IPS DF 4.7 (cell line): ENCODE measurements at regions not wholly inside any gene's neighbourhood (a gene's known extent, or its start where the extent isn't known, plus 50 kb on each side); places are given as distances from the start of the nearest gene placed in this dataset.

Experiments used
- DNase-seq: peaks from one replicate; pipeline ENCODE4 v3.0.0-alpha.2; 2013; ENCODE audit warnings: low spot score; ENCODE audit errors: extremely low read depth

GRCh38 chr15:25563596-25563995, 124.8 kb upstream of the UBE3A start:
- no peak for DNase-seq

- no peak for DNase-seq
Observed at GRCh38 chr15:25557926-25558325, 119.1 kb upstream of the UBE3A start.

- DNase-seq: no peak
Observed at GRCh38 chr15:25556136-25556535, 117.3 kb upstream of the UBE3A start.

GRCh38 chr15:25554640-25555039, 115.8 kb upstream of the UBE3A start:
- no peak for DNase-seq

- DNase-seq: no peak
Observed at GRCh38 chr15:25548600-25548999, 109.8 kb upstream of the UBE3A start.

GRCh38 chr15:25545889-25546288, 107.1 kb upstream of the UBE3A start:
- no peak for DNase-seq

GRCh38 chr15:25545017-25545416, 106.2 kb upstream of the UBE3A start:
- no peak for DNase-seq

GRCh38 chr15:25544076-25544475, 105.3 kb upstream of the UBE3A start:
- no peak for DNase-seq

- no peak for DNase-seq
Observed at GRCh38 chr15:25543196-25543595, 104.4 kb upstream of the UBE3A start.

GRCh38 chr15:25541228-25541627, 102.4 kb upstream of the UBE3A start:
- no peak for DNase-seq

GRCh38 chr15:25536801-25537611, 98.2 kb upstream of the UBE3A start:
- no peak for DNase-seq

- DNase-seq: no peak
Observed at GRCh38 chr15:25535866-25536265, 97.0 kb upstream of the UBE3A start.

GRCh38 chr15:25534293-25534692, 95.5 kb upstream of the UBE3A start:
- no peak for DNase-seq

- no peak for DNase-seq
Observed at GRCh38 chr15:25532269-25533140, 93.7 kb upstream of the UBE3A start.

GRCh38 chr15:25529774-25530173, 91.0 kb upstream of the UBE3A start:
- DNase-seq: no peak

- DNase-seq: no peak
Observed at GRCh38 chr15:25527118-25527517, 88.3 kb upstream of the UBE3A start.

GRCh38 chr15:25525741-25526140, 86.9 kb upstream of the UBE3A start:
- DNase-seq: no peak

- no peak for DNase-seq
Observed at GRCh38 chr15:25515633-25516032, 76.8 kb upstream of the UBE3A start.

GRCh38 chr15:25514522-25514921, 75.7 kb upstream of the UBE3A start:
- DNase-seq: no peak

GRCh38 chr15:25512957-25513356, 74.1 kb upstream of the UBE3A start:
- no peak for DNase-seq

- no peak for DNase-seq
Observed at GRCh38 chr15:25510146-25510545, 71.3 kb upstream of the UBE3A start.

- DNase-seq: no peak
Observed at GRCh38 chr15:25509703-25510102, 70.9 kb upstream of the UBE3A start.
